Cardiac fibroblast (primary cell): ENCODE measurements at regions not wholly inside any gene's neighbourhood (a gene's known extent, or its start where the extent isn't known, plus 50 kb on each side); places are given as distances from the start of the nearest gene placed in this dataset.

Experiments used
- DNase-seq, 2 donors: peaks; one replicate each; pipeline versions ENCODE4 v3.0.0 to v3.0.0-alpha.2; 2010; ENCODE audit warnings: low read depth in 2 of 2
- H3K4me3 ChIP-seq, 2 donors: replicated peaks in 1 of 2; 1 replicate in 1 of 2; 2 replicates in 1 of 2; pipeline ENCODE4 v1.5.1; 2011; ENCODE audit warnings: low read depth in 2 of 2, low read length in 2 of 2, mild to moderate bottlenecking in 2 of 2, moderate library complexity in 1 of 2
- TF ChIP-seq, protein P1 (sequence below): IDR thresholded peaks from one replicate; pipeline ENCODE4 v1.5.1; 2011; ENCODE audit warnings: low read depth, mild to moderate bottlenecking, low read length, inconsistent platforms

DNA sequence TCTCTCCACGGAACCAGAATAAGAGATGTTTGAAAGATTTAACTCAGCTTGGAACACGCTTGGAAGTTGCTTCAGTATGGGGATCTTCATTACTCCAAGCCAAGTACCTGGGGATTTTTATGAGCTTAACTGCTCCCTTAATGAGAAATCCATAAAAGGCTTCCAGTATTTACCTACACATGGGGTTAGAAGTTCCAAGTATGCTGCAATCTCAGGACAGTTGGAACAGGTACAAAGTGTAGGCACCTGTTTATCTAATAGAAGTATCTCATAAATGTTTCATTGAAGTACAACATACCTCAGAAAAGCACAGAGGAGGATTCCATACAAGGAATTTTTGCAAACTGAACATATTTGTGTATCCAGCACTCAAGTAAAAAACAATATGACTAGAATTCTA, 161.6 kb upstream of the PIRT start:
- H3K4me3 ChIP-seq, result no peak overlapping the region
- no peak for DNase-seq
- TF ChIP-seq, protein P1, sequence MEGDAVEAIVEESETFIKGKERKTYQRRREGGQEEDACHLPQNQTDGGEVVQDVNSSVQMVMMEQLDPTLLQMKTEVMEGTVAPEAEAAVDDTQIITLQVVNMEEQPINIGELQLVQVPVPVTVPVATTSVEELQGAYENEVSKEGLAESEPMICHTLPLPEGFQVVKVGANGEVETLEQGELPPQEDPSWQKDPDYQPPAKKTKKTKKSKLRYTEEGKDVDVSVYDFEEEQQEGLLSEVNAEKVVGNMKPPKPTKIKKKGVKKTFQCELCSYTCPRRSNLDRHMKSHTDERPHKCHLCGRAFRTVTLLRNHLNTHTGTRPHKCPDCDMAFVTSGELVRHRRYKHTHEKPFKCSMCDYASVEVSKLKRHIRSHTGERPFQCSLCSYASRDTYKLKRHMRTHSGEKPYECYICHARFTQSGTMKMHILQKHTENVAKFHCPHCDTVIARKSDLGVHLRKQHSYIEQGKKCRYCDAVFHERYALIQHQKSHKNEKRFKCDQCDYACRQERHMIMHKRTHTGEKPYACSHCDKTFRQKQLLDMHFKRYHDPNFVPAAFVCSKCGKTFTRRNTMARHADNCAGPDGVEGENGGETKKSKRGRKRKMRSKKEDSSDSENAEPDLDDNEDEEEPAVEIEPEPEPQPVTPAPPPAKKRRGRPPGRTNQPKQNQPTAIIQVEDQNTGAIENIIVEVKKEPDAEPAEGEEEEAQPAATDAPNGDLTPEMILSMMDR, result no peak

DNA sequence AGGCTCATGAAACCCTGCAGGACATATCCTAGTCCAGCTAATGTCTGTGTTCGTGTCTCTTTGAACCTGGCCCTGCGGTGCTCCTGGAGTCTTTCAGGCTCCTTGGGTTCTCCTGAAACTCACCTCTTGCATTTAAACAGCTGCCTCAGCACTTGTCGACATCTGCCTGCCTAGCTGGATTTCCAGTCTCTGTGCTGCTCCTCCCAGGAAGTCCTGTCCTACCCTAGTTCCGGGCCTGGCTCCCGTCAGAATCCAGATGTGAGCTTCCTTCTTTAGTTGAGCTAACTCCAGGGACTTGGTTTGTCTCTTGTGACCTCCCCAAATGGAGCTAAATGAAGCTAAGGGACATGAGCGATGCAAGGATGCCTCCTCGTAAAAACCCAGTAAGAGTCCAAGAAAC, 155.2 kb upstream of the PIRT start:
- TF ChIP-seq, protein P1, result no peak
- no peak for DNase-seq
- H3K4me3 ChIP-seq, result no peak overlapping the region

GRCh38 chr17:10992106-10992880, 154.4 kb upstream of the PIRT start:
- TF ChIP-seq, protein P1, result no peak
- no peak for DNase-seq
- no peak overlapping the region for H3K4me3 ChIP-seq

DNA sequence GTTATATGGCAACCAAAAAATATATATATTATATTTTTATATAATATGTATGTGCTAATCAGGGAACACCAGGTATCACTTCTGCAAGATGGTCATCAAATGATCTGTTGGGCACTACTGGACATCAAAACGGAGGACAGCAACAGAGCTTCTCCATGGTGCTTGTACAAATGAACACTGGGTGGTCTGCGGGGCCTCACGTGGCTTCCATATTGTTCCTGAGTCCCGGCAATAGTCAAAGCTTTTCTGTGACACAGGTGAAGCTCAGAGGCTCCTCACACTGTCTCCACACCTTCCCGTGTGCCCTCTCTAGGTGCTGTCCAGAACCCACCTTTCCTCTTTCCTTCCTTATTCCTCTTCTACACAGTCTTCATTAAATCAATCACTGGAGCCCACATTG, 149.9 kb upstream of the PIRT start:
- no peak for DNase-seq
- TF ChIP-seq, protein P1, result no peak
- H3K4me3 ChIP-seq, result no peak overlapping the region

GRCh38 chr17:10984220-10984619, 146.3 kb upstream of the PIRT start:
- TF ChIP-seq, protein P1, result no peak

GRCh38 chr17:10976401-10976800, 138.5 kb upstream of the PIRT start:
- TF ChIP-seq, protein P1, result no peak
- no peak for DNase-seq
- no peak overlapping the region for H3K4me3 ChIP-seq

More at GRCh38 chr17:10984220-10984619, 146.3 kb upstream of the PIRT start:
- no peak overlapping the region for H3K4me3 ChIP-seq
- DNase-seq, result no peak

- DNase-seq, result no peak
- no peak overlapping the region for H3K4me3 ChIP-seq
- TF ChIP-seq, protein P1, result no peak
These were observed 130.1 kb upstream of the PIRT start for GRCh38 chr17:10968007-10968406.
